IPS-18a (cell line): ENCODE measurements at regions not wholly inside any gene's neighbourhood (a gene's known extent, or its start where the extent isn't known, plus 50 kb on each side); places are given as distances from the start of the nearest gene placed in this dataset.
"Not testable (repeated sequence)": the region's sequence is repeated elsewhere in the genome, so short reads cannot be mapped to it uniquely, and the experiment has no call there.

Source experiments
- H3K27ac ChIP-seq: one replicate; pipeline ENCODE4 v1.5.1; 2013; ENCODE audit warnings: low read length
- H3K27me3 ChIP-seq: one replicate; pipeline ENCODE4 v1.6.1; 2013; ENCODE audit warnings: mild to moderate bottlenecking, low read length; ENCODE audit not compliant: control insufficient read depth, insufficient read depth
- H3K36me3 ChIP-seq: one replicate; pipeline ENCODE4 v1.6.1; 2013; ENCODE audit warnings: low read depth, low read length; ENCODE audit not compliant: control insufficient read depth
- H3K4me1 ChIP-seq: one replicate; pipeline ENCODE4 v1.6.1; 2013; ENCODE audit warnings: low read depth, low read length; ENCODE audit not compliant: control insufficient read depth
- H3K4me3 ChIP-seq: one replicate; pipeline ENCODE4 v1.5.1; 2013; ENCODE audit warnings: low read length
- H3K9ac ChIP-seq: one replicate; pipeline ENCODE4 v1.6.1; 2013; ENCODE audit warnings: mild to moderate bottlenecking, low read length, moderate library complexity
- H3K9me3 ChIP-seq: one replicate; pipeline ENCODE4 v1.6.1; 2013; ENCODE audit warnings: low read depth, low read length; ENCODE audit not compliant: control insufficient read depth

DNA sequence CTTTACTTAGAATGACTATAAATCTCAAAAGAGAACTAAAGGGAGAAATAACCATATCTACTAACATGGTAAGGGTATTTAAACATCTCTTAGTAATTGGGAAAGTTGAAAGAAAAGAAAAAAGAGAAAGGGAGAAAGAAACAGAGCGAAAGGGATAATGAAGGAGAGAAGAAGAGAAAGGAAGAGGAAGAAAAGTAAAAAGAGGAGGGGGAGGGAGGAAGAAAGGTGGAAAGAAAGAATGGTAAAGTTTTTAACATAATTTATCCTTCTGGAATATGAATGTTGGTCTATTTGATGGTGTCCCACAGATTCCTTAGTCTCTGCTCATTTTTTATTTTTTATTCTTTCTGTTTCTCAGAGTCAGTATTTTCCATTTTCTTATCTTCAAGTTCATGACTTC lies 202.7 kb downstream of the ZNF92 start:
- H3K4me1 ChIP-seq, H3K4me3 ChIP-seq, H3K27me3 ChIP-seq, H3K27ac ChIP-seq, H3K9ac ChIP-seq, H3K36me3 ChIP-seq, H3K9me3 ChIP-seq: not testable (repeated sequence)

DNA sequence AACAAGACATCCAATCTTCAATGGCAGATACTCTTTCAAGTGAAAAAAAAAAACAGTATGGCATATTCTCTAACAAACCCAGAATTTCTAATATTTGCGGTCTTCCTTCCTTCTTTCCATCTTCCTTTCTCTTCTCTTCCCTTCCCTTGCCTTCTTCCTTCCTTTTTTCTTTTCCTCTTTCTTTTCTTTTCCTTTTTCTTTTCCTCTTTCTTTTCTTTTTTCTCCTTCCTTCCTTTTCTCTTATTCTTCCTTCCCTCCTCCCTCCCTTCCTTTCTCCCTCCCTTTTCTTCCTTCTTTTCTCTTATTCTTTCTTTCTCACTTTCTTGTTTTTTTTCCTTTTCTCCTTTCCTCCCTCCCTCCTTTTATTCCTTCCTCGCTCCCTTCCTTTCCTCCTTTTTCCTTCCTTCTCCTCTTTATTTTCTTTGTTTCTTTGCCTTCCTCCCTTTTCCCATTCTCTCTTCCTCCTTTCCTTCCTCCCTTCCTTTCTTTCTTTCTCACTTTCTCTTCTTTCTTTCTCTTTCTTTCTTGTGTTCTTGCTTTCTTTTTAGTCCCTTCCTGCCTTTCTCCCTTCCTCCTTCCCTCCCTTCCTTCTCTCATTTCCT lies 209.0 kb downstream of the ZNF92 start:
- H3K4me1 ChIP-seq, H3K9me3 ChIP-seq, H3K36me3 ChIP-seq, H3K4me3 ChIP-seq, H3K27ac ChIP-seq, H3K27me3 ChIP-seq, H3K9ac ChIP-seq: not testable (repeated sequence)

DNA sequence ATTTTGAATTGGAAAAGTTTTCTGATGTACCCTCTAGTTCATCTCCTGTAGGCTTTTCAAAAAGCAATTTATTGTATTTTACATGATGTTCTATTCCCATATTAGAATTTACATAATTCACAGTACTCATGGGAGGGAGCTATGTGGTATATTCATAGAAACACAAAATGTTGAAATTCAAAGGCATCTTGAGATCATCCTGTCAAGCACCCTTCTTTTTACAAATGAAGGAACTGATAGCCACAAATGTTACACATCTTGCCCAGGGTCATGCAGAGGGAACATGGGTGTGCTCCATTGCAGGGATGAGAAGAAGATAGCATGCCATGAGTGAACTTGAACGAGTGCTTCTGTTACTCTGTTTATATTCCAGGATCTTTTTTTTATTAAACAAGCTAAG lies 228.8 kb downstream of the ZNF92 start:
- not testable (repeated sequence) for H3K4me1 ChIP-seq, H3K27me3 ChIP-seq, H3K9ac ChIP-seq, H3K4me3 ChIP-seq, H3K27ac ChIP-seq, H3K36me3 ChIP-seq, H3K9me3 ChIP-seq

DNA sequence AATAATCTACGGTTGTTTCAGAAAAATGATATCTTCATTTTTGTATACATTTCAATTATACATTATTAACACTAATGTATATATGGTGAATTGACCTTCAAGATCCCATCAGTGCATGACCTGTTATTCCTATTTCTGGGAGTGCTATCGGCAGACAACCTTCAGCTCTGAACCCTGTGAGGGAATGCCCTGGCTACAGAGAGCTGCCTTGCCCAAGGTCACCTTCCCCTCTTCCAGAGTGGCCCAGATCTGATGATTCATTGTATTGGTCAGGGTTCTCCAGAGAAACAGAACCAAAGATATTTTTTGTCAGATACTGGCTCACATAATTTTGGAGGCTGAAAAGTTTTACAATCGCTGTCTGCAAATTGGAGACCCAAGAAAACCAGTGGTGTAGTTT lies 235.5 kb downstream of the ZNF92 start:
- Histone ChIP-seq H3K36me3 (no peaks in the 10 kb centered on the region), H3K9ac (no peak overlapping the region), H3K27me3 (no peaks in the 10 kb centered on the region), H3K27ac (no peak overlapping the region), H3K9me3 (no peaks in the 10 kb centered on the region), H3K4me1 (no peaks in the 10 kb centered on the region), H3K4me3 (no peak overlapping the region)

DNA sequence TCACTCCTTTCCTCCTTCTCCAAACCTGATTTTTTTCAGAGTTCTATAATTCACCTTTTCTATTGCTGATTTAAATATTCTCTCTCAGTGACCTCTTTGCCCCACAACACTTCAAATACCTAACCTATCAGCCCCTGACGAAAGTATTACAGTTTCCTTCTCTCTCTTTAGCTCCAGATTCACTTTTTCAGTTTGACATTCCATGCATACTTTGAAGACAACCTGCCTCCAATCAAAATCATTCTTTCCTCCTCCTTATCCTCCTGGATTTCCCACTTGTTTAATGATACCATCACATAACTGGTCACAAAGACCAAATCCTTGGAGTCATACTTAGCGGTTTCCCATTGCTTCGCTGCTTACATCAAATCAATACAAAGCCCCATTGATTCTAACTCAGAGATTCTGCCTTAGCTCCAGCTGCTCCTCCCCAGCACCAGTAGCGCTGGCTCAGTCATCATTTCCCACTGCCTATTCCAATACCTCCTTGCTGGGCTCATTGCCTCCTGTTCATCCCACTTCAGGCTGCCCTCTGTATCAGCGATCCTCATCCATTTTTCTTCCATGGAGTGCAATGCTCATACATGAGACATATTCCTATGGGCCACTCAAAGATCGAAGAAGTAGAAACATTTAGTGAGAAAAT lies 240.1 kb downstream of the ZNF92 start:
- not testable (repeated sequence) for H3K9me3 ChIP-seq, H3K9ac ChIP-seq, H3K36me3 ChIP-seq, H3K27ac ChIP-seq, H3K4me3 ChIP-seq, H3K27me3 ChIP-seq, H3K4me1 ChIP-seq

DNA sequence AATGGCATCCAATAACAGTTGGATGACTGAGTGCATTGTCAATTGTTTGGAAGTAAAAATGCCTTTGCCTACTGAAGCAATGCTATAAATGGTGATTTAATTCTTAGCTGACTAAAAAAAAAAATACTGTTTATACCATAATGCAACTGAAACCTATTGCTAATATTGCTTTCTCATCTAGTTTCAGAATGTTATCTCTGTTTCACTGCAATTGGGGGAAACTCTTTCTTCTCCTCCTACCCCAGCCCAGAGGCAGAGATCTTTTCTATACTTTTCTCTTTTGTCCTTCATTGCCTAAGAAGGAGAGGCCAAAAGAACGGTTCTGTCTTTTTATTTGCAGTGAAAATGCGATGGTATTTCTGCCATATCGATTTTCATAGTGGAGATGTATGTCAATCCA lies 242.5 kb downstream of the ZNF92 start:
- H3K9me3 ChIP-seq, H3K27ac ChIP-seq, H3K9ac ChIP-seq, H3K36me3 ChIP-seq, H3K4me1 ChIP-seq, H3K4me3 ChIP-seq, H3K27me3 ChIP-seq: not testable (repeated sequence)

DNA sequence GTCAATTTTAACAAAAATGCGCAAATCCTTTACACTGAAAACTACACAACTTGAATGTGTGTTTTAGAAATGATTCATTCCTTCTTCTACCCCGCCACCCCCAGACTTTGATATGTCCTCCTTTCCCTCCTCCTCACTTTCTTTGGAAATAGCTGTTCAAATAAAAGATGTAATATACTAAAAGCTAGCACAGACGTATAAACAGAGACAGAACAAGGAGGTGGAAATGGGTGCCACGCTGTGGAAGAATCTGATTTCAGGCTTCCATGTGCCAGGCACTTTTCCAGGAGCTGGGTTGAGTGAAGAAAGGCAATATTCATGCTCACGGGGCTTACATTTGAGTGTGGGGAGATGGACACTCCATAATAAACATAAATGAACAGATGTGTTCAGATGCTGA lies 246.6 kb downstream of the ZNF92 start:
- not testable (repeated sequence) for H3K27me3 ChIP-seq, H3K4me3 ChIP-seq

DNA sequence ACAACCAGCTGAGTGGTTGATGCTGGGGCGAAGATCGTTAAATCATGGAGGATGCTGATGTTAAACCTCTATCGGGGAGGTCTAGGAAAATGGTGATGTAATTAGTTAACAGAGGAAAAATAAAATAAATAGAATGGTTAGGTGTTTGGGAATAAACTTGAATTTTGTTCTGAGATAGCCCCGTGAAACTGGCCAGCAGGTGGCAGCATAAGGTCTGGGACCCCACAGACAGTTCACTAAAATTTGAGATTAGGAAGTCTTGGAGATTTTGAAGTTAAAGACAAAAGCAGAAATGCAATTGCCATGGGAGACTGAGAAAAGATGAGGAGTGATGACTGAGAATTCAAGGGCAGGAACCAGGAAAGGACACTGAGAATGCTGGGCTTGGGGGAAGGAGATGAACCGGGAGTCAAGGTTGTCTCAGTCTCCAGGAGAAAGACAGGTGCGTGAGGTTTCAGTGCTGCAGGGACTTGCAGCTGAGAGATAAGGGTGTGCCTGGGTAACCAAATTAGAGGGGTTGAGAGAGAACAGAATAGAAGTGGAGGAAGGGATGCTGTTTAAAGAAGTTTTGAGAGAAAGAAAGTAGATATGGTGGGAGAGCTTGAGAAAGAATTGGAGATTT lies 248.0 kb downstream of the ZNF92 start:
- not testable (repeated sequence) for H3K27me3 ChIP-seq, H3K27ac ChIP-seq, H3K9me3 ChIP-seq, H3K9ac ChIP-seq, H3K4me3 ChIP-seq, H3K36me3 ChIP-seq
- H3K4me1 ChIP-seq: peaks cover 11% of the 10 kb centered on the region

More for the DNA sequence above, 246.6 kb downstream of the ZNF92 start:
- H3K9ac ChIP-seq, H3K36me3 ChIP-seq, H3K9me3 ChIP-seq, H3K4me1 ChIP-seq, H3K27ac ChIP-seq: not testable (repeated sequence)

DNA sequence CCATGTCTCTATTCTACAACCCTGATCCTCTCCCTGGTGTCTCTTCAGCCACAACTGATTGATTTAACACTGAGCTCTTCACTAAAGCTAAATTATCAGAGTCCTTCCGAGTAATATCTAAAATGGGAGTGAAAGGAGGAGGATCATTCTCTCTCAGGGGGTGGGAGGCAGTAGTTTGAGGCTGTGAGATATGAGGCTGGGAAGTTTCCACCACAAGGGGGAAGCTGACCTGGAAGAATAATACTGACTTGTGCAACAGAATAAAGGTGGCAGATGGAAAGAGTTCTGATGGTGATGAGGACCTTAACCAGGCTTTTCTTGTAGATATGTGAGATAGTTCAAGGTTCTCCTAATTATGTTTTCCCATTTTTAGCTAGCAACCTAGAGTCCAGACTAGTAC lies 241.6 kb upstream of the VKORC1L1 start:
- not testable (repeated sequence) for H3K9ac ChIP-seq, H3K27me3 ChIP-seq, H3K36me3 ChIP-seq, H3K4me3 ChIP-seq, H3K4me1 ChIP-seq, H3K9me3 ChIP-seq, H3K27ac ChIP-seq

DNA sequence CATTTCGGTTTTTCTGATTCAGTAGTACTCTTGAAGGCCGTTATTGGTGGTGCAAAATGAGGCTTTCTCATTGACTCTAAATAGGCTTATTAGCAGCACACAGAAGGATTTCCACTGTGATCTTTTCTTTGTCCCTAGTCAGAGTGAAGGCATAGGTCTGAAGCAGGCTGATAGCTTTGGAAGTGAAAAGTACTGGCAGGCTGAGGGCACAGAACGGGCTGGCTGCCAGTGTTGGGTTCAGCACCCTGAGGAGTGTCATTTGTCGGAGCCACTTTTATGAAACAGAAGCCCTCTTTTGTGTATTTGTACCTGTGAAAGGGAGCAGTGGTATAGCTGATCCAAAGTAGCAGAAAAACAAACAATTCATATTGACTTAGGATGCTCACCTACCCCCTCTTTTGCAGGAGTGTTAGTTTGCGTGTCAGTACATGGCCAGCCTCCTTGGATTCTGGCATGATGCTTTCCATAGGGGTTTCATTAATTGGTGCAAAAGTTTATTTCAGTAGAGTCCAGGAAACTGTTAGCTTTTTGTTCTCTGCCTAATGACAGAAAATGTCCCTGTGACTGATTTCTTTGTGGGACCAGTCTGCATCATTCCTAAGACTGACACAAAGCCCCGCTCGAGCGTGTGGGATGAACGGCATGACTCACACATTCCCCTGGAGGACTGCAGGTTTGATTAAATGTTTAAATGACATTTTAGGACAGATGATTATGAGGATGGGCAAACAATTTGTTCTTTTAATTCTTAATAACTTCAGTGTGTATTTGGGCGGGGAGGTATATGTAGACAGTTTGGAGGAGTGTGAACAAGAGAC lies 239.1 kb upstream of the VKORC1L1 start:
- not testable (repeated sequence) for H3K9me3 ChIP-seq, H3K27ac ChIP-seq, H3K4me1 ChIP-seq, H3K36me3 ChIP-seq, H3K9ac ChIP-seq, H3K27me3 ChIP-seq, H3K4me3 ChIP-seq

DNA sequence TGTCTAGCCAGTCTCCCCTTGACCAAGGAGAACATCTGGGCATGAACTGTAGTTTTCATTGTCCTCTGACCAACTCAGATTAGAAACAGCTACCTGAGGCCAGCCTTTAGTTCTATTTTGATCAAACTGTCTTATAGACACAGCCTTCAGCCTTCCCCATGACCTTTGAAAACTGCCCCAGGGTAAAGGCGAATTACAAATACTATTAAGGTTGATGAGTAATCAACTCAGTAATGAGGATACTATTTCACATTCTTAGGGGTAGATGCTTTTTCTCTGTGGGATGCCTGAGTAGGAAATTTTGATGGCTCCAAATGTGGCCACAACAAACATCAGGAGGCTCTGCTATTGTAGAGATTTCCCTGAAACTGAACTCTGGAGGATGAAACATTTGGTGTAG lies 234.0 kb upstream of the VKORC1L1 start:
- not testable (repeated sequence) for H3K9me3 ChIP-seq, H3K9ac ChIP-seq, H3K4me3 ChIP-seq, H3K36me3 ChIP-seq, H3K27ac ChIP-seq, H3K27me3 ChIP-seq, H3K4me1 ChIP-seq

DNA sequence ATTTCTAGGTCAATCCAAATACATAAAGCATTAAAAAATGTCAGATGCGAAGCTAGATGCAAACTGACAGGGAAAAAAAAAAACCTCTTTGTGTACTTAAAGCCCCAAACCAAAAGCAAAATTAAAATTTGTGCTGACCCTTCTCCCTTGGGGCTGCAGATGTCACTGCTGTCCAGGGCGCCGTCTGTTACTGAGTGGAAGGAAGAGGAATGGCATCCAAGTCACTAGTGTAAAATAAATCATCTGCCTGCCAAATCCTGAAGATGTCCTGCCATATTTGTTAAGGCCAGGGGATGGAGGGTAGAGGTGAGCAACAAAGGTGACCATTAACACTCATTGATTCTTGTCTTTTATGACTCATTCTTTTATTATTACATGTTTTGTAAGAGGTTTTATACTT lies 233.2 kb upstream of the VKORC1L1 start:
- H3K9me3 ChIP-seq, H3K27me3 ChIP-seq, H3K4me3 ChIP-seq, H3K9ac ChIP-seq, H3K36me3 ChIP-seq, H3K4me1 ChIP-seq, H3K27ac ChIP-seq: not testable (repeated sequence)
